ENCODE measurements at regions not wholly inside any gene's neighbourhood (a gene's known extent, or its start where the extent isn't known, plus 50 kb on each side); places are given as distances from the start of the nearest gene placed in this dataset.

GRCh38 chr11:104329078-104329665 lies 165.2 kb upstream of the PDGFD start:
- no peak for DNase-seq (ENCODE audit: extremely low read depth in 1 of 11, low read depth in 9 of 11, low spot score in 4 of 11)

GRCh38 chr11:104328512-104328907 lies 164.6 kb upstream of the PDGFD start:
- no peak for DNase-seq (ENCODE audit: extremely low read depth in 1 of 11, low read depth in 9 of 11, low spot score in 4 of 11)

GRCh38 chr11:104327861-104328511 lies 164.0 kb upstream of the PDGFD start:
- no peak for DNase-seq (ENCODE audit: extremely low read depth in 1 of 11, low read depth in 9 of 11, low spot score in 4 of 11)

- no peak for DNase-seq (ENCODE audit: extremely low read depth in 1 of 11, low read depth in 9 of 11, low spot score in 4 of 11)
Observed at GRCh38 chr11:104325093-104325492, 161.1 kb upstream of the PDGFD start.

- no peak for DNase-seq (ENCODE audit: extremely low read depth in 1 of 11, low read depth in 9 of 11, low spot score in 4 of 11)
Observed at GRCh38 chr11:104324276-104324675, 160.3 kb upstream of the PDGFD start.

- DNase-seq (ENCODE audit: extremely low read depth in 1 of 11, low read depth in 9 of 11, low spot score in 4 of 11) = no peak
Observed at GRCh38 chr11:104323841-104324240, 159.9 kb upstream of the PDGFD start.

- DNase-seq (ENCODE audit: extremely low read depth in 1 of 11, low read depth in 9 of 11, low spot score in 4 of 11) = no peak
Observed at GRCh38 chr11:104322696-104323095, 158.7 kb upstream of the PDGFD start.

GRCh38 chr11:104320956-104321355 lies 157.0 kb upstream of the PDGFD start:
- DNase-seq (ENCODE audit: extremely low read depth in 1 of 11, low read depth in 9 of 11, low spot score in 4 of 11) = no peak

- DNase-seq (ENCODE audit: extremely low read depth in 1 of 11, low read depth in 9 of 11, low spot score in 4 of 11) = no peak
Observed at GRCh38 chr11:104320097-104320496, 156.2 kb upstream of the PDGFD start.

GRCh38 chr11:104319396-104319795 lies 155.4 kb upstream of the PDGFD start:
- no peak for DNase-seq (ENCODE audit: extremely low read depth in 1 of 11, low read depth in 9 of 11, low spot score in 4 of 11)

- no peak for DNase-seq (ENCODE audit: extremely low read depth in 1 of 11, low read depth in 9 of 11, low spot score in 4 of 11)
Observed at GRCh38 chr11:104306862-104307474, 143.0 kb upstream of the PDGFD start.

- DNase-seq (ENCODE audit: extremely low read depth in 1 of 11, low read depth in 9 of 11, low spot score in 4 of 11) = no peak
Observed at GRCh38 chr11:104301776-104302175, 137.8 kb upstream of the PDGFD start.

- DNase-seq (ENCODE audit: extremely low read depth in 1 of 11, low read depth in 9 of 11, low spot score in 4 of 11) = no peak
Observed at GRCh38 chr11:104291646-104292045, 127.7 kb upstream of the PDGFD start.

- DNase-seq (ENCODE audit: extremely low read depth in 1 of 11, low read depth in 9 of 11, low spot score in 4 of 11) = no peak
Observed at GRCh38 chr11:104286129-104286528, 122.2 kb upstream of the PDGFD start.

- DNase-seq (ENCODE audit: extremely low read depth in 1 of 11, low read depth in 9 of 11, low spot score in 4 of 11) = no peak
Observed at GRCh38 chr11:104279587-104279986, 115.6 kb upstream of the PDGFD start.

GRCh38 chr11:104275992-104276391 lies 112.0 kb upstream of the PDGFD start:
- no peak for DNase-seq (ENCODE audit: extremely low read depth in 1 of 11, low read depth in 9 of 11, low spot score in 4 of 11)

- no peak for DNase-seq (ENCODE audit: extremely low read depth in 1 of 11, low read depth in 9 of 11, low spot score in 4 of 11)
Observed at GRCh38 chr11:104260456-104260855, 96.5 kb upstream of the PDGFD start.

- DNase-seq (ENCODE audit: extremely low read depth in 1 of 11, low read depth in 9 of 11, low spot score in 4 of 11) = no peak
Observed at GRCh38 chr11:104259121-104259610, 95.2 kb upstream of the PDGFD start.

- no peak for DNase-seq (ENCODE audit: extremely low read depth in 1 of 11, low read depth in 9 of 11, low spot score in 4 of 11)
Observed at GRCh38 chr11:104256525-104256924, 92.6 kb upstream of the PDGFD start.

- no peak for DNase-seq (ENCODE audit: extremely low read depth in 1 of 11, low read depth in 9 of 11, low spot score in 4 of 11)
Observed at GRCh38 chr11:104254347-104254746, 90.4 kb upstream of the PDGFD start.

- no peak for DNase-seq (ENCODE audit: extremely low read depth in 1 of 11, low read depth in 9 of 11, low spot score in 4 of 11)
Observed at GRCh38 chr11:104246590-104246989, 82.6 kb upstream of the PDGFD start.
